K562 (cell line): ENCODE measurements at regions not wholly inside any gene's neighbourhood (a gene's known extent, or its start where the extent isn't known, plus 50 kb on each side); places are given as distances from the start of the nearest gene placed in this dataset.

Source experiments
- CHD7 ChIP-seq: fragments of 200-600 bp; sonication (generic); IDR thresholded peaks from one replicate; pipeline ENCODE4 v1.6.1; 2012; ENCODE audit warnings: mild to moderate bottlenecking, low read depth, low read length, inconsistent platforms
- THAP7 ChIP-seq: fragments of 250-450 bp; sonication (Bioruptor Pico); IDR thresholded peaks from 2 replicates; pipeline ENCODE4 v1.5.0; 2021

DNA sequence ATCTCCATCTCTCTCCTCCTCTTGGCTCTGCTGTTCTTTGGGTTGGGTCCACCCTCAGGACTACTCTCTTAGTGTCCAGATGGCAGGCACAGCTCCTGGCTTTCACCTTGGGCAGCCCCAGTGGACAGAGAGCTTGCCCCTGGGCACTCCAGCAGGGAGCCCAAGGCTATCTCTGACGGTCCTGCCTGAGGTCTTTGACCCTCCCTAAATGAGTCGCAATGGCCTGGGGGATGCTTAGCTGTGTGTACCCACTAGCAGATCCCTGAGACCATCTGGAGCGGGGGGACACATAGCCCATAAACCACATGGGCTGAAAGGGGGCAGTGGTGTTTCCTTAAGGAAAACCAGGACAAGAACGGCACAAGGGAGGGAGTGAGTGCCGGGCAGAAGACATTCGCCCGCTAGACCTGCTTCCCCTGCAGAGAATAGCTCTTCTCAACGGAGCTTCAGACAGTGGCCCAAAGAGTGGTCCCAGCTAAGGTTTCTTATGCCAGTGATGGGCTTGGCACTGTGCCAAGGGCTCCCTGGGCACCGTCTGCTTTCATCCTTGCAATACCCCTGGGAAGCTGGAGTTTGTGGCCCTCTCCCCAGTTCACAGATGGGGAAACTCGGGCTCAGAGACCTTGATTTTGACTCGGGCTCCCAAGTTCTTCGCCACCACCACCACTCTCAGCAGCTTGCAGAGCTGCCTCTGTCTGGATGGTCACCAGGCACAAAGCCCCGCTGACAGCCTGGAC lies 53.9 kb upstream of the ANO1 start (continued):
- no peak for TF ChIP-seq CHD7
- no peak for TF ChIP-seq THAP7
